ENCODE measurements at regions not wholly inside any gene's neighbourhood (a gene's known extent, or its start where the extent isn't known, plus 50 kb on each side); places are given as distances from the start of the nearest gene placed in this dataset.

DNA sequence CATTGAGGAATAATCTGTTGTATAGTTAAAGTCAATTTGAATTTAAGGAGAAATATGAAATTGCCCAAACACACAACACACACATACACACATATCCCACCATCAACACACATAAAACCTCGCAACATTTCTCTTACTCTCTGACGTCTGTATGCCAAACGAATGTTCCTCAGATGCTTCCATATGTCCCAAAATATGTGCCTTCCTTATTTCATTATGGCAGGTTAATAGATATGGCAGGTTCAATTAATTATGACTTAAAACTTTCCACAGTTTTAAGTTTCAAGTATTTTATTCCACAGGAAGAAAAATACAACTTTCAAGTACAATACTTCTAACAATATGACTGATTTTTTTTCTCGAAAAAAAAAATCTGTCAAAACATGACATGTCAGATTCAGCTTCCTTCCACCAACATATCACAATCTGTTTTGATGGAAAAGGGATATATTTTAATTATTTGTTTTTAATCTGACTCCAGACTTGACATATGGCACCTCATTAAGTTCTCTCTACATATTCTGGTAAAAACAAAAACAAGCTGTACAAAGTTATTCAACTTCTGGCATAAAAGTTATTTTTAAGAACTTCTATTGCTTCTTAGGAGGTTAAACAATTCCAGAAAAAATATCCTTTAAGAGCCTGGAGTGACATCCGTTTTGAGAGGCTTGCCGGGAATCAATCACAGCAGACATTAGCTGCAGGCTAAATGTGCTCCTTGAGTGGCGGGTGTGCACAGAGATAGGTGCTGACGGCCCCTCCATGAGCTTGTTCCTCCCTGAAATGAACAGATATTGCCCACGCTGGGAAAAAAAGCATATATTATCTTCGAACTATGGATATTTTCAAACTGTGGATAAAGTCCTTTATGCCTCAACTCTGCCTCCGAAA lies 812.7 kb downstream of the DCDC2C start:
- DNase-seq, result no peak

DNA sequence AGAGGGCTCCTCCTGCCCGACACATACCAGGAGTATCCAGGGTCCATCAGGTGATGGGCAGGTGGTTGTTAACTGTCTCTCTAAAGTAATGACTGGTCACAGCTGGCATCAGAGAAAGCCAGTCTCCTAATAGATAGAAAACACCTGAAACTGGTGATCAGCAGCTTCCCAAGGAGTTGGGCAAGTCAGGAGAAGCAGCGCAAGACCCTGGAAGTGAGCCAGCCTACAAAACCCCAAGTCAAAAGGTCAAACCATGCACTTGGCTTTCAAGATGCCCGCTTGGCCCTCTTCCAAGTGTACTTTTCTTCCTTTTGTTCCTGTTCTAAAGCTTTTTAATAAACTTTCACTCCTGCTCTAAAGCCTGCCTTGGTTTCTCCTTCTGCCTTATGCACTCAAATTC lies 815.2 kb downstream of the DCDC2C start:
- no peak for DNase-seq

DNA sequence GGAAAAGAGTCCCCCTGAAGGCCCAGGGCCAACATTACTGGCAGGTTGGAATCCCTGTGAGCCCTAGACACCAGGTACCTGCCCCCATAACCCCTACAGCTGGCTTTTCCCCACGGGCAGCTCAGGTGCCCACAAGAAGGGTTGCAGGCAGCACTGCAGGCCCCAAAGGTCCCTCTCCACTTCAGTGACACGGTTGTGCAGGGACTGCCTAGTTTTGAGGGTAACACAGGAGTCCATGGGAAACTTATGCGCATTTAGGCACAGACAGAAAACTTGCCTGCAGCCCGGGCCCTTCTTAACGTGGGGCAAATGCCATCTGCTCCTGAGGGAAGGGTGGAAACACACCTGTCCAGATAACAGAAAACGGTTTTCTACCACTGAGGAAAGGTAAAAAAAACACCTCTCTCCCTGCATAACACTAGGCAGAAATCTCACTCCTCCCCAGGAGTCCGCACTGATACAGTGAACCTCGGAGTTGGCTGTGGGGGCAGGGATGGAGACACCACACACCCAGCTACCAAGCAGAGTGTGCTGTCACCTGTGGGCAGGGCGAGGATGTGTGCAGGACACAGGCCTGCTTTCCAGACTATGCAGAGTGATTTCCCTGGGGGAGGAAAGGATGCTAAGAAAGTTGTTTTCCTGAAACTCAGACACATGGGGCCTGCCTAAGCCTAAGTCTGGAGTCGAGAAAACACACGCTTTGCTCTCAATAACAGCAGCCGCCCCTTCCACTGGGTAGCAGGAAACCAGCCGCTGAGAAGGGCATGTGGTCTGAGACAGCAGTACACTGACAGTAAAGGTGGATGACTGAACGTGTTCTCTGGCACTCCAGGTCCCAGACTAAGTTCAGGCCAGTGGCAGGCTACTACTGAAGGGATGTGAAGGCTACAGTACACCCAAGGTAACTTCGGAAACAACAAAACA lies 819.4 kb downstream of the DCDC2C start:
- no peak for DNase-seq

DNA sequence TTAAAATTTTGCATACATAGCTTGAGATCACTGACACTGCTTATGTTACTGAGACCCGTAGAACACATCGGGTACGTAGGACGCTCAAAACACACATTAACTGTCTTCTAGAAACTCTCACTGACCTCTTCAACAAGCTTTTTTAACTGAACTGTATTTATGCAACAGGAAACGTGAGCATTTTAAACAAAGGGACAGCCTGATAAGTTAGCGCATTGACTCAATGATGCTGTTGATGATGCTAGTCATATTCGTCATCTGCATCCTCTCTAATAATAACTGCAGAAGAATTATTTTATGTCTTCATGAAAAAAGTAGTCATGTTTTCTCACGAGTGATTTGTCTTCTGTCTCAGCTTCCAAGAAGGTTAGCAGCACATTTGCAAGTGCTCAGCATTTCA lies 824.0 kb downstream of the DCDC2C start:
- no peak for DNase-seq

DNA sequence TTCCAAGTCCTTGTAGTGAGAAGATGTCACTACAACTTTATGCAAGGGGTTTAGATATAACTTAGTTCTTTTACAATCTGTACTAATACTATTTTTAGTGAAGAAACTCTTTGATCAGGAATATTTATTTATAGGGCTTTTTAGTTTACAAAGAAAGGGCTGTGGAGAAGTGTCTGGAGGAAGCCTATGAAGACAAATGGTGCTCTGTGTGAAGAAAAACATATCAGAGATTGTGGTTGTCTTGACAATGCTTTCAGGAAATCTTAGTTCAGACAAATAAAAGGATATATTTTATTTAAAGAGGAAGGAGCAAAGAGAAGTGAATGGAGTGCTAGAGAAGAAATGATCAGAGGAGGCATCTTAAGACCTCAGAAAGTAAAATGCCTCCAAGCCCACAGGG lies 824.9 kb downstream of the DCDC2C start:
- DNase-seq, result no peak

- no peak for DNase-seq
Observed at GRCh38 chr2:4528773-4529172, 825.4 kb downstream of the DCDC2C start.

DNA sequence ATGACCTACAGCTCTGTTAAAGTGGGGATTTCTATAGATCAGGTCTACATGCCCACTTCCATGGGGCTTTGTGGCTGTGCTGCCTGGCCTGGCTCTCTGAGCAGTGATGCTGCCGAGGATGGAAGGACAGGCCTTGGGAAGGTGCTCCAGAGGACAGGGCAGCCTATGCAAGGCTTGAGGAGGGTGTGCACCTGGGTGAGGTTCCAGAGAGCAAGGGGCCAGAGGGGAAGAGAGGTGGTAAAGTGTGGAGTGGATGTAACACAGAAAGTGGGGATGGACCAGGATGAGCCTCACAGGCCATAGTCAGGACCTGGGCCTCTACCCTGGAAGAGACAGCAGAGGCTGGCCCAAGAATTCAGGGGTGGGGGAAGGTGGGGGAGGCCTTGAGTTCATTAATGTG lies 826.4 kb downstream of the DCDC2C start:
- DNase-seq, result no peak

DNA sequence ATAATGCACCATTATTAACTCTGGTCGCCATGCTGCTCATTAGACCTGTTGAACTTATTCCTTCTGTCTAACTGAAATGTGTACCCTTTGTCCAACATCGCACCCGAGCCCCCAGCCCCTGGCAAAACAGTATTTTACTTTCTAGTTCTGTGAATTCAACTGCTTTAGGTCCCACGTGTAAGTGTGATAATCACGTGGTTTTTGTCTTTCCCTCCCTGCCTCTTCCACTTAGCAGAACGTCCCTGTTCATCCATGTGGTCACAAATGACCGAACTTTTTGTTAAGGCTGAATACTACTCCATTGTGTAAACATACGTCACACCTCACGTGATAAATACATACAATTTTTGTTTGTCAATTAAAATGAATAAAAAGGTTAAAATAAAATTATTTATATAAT lies 826.9 kb downstream of the DCDC2C start:
- DNase-seq, result no peak

GRCh38 chr2:4533806-4534205 lies 830.4 kb downstream of the DCDC2C start:
- no peak for DNase-seq

DNA sequence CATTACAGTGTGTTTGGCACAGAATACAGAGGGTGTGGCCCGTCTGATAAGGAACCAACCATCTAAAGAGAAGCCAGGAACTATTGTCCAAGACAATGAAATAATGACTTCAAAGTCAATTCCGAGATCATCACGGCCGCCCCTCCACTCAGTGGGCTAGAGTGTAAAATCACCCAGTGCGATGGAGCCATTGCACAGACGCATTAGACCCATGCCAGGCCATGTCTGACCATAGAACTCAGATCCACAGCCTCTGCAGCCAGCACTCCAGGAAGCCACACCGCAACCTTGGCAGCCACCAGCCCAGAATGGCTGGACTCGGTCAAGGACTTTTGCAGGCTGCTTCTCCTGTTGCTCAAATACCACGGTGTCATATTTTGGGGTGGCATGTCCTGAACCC lies 835.7 kb downstream of the DCDC2C start:
- no peak for DNase-seq

DNA sequence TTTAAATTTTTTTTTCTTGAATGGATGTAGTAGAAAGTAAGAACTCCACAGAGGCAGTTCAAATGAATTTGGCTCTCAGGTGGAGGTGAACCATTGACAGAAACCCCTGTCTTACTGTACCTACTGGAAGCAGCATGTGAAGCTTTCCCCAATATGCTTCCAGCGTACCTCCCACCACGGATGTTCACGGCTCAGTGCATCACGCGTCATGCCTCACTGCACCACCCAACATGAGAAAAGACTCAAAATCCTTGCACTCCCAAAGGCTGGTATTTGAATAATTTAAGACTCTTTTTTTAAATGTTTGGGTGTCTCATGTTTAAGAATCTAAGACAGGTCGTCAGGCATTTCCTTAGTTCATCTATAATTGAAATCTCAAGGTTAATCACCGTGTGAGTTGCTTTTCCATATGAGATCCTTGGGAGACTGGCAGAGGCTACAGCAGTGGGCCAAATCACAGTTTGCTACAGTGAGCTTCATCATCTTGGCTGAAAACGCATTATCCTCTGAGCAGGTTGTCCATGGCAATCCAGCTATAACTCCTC lies 846.4 kb downstream of the DCDC2C start:
- no peak for DNase-seq

GRCh38 chr2:4551691-4552474 lies 848.5 kb downstream of the DCDC2C start:
- DNase-seq, result no peak

GRCh38 chr2:4553241-4553640 lies 849.9 kb downstream of the DCDC2C start:
- no peak for DNase-seq

GRCh38 chr2:4556135-4556896 lies 852.9 kb downstream of the DCDC2C start:
- DNase-seq, result no peak

GRCh38 chr2:4561196-4561595 lies 857.8 kb downstream of the DCDC2C start:
- no peak for DNase-seq

DNA sequence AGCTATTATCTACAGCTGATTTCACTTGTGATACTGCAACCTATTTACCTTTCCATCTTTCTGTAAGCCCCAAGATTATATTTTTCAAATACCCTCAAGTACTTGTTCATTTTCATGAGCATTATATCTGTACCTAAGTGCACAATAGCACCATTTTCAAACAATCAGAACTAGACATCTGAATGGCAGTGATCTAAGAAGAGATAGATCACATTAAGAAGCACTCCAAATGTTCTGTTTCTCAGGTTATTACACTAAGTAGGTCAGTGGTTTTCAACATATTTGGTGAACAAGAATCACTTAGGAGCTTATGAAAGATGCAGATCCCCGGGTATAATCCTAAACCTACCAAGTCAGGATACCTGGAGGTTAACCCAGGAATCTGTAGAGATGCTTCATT lies 872.7 kb downstream of the DCDC2C start:
- DNase-seq, result no peak

- no peak for DNase-seq
Observed at GRCh38 chr2:4579977-4580376, 876.6 kb downstream of the DCDC2C start.

DNA sequence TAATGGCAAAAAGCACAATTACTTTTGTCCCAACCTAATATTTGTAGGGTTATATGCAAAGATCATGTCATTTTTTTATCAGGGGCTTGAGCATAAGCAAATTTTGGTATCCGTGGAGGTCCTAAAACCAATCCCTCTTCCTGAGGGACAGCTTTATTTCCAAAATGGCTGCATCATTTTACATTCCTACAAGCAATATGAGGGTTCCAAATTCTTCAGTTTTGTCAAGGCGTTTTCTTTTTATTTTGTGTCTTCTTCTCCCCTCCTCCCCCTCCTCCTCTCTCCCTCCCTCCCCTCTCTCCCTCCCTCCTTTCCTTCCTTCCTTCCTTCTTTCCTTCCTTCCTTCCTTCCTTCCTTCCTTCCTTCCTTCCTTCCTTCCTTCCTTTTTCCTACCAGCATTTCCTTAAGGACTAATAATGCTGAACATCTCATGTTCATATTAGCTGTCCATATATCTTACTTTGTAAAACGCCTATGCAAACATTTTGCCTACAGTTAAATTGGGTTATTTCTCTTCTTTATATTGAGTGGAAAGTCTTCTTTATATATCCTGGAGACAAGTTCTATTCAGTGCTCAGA lies 881.8 kb downstream of the DCDC2C start:
- no peak for DNase-seq

GRCh38 chr2:4588606-4589005 lies 885.2 kb downstream of the DCDC2C start:
- no peak for DNase-seq

DNA sequence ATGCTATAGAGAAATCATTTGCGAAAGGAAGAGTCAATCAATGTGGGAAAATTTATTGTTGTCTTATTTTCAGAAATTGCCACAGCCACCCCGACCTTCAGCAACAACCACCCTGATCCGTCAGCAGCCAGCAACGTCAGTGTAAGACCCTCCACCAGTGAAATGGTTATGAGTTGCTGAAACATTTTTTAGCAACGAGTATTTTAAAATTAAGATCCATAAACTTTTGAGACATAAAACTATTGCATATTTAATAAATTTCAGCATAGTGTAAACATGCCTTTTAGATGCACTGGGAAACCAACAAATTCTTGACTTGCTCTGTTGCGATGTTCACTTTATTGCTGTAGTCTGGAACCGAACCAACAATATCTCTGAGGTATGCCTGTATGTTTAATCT lies 887.9 kb downstream of the DCDC2C start:
- no peak for DNase-seq

DNA sequence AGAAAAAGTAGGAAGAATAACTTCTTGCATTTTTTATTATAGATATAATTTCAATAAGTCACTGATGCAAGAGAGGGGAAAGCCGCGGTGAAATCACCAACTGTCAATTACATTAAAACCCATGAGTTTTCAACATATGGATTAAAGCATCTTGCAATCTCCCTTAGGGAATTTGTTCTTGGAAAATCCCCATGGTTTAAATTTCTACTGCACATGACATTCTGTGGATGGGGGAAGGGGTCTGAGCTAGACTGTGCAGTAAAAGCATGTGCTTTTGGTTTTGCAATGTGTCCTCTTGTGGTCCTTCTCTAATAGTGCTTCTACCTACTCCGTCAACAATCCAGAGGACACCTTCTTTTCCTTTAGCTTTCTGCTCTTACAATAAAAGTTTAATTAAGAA lies 894.0 kb downstream of the DCDC2C start:
- no peak for DNase-seq

- no peak for DNase-seq
Observed at GRCh38 chr2:4604767-4605166, 901.4 kb downstream of the DCDC2C start.

All from activated CD8-positive, alpha-beta memory T cell treated with anti-CD3 and anti-CD28 coated beads for 24 hours (primary cell).